Body of pancreas (tissue), 4 donors: ENCODE measurements at regions not wholly inside any gene's neighbourhood (a gene's known extent, or its start where the extent isn't known, plus 50 kb on each side); places are given as distances from the start of the nearest gene placed in this dataset.

Source experiments
- ATAC-seq: fragments of 150-250 bp; one replicate; pipeline ENCODE4 v1.9.1; 2016
- DNase-seq, 4 donors: peaks; one replicate each; pipeline ENCODE4 v3.0.0-alpha.2; 2019
- H3K27ac ChIP-seq, 4 donors: fragments of 200-600 bp; sonication (generic); 1 replicate in 3 of 4; 2 replicates in 1 of 4; pipeline versions ENCODE4 v1.5.1 to v1.6.1; 2016 to 2019; ENCODE audit warnings: mild to moderate bottlenecking in 1 of 4, mixed read lengths in 1 of 4, moderate library complexity in 1 of 4
- H3K27me3 ChIP-seq, 2 donors: fragments of 200-600 bp; sonication (generic); one replicate each; pipeline ENCODE4 v1.6.0; 2016; ENCODE audit warnings: mild to moderate bottlenecking in 1 of 2
- H3K36me3 ChIP-seq, 2 donors: fragments of 200-600 bp; sonication (generic); replicated peaks in 1 of 2; 2 replicates each; pipeline ENCODE4 v1.5.1; 2016; ENCODE audit warnings: low read depth in 2 of 2; ENCODE audit not compliant: insufficient read depth in 1 of 2
- H3K4me1 ChIP-seq: fragments of 200-600 bp; sonication (generic); one replicate; pipeline ENCODE4 v1.6.0; 2016
- H3K4me3 ChIP-seq, 2 donors: fragments of 200-600 bp; sonication (generic); 1 replicate in 1 of 2; 2 replicates in 1 of 2; pipeline ENCODE4 v1.5.1; 2016 to 2019
- H3K9me3 ChIP-seq, 3 donors: fragments of 200-600 bp; sonication (generic); 1 replicate in 2 of 3; 2 replicates in 1 of 3; pipeline ENCODE4 v1.5.1; 2016
- POLR2A ChIP-seq, 3 donors: fragments of 450-650 bp; IDR thresholded peaks; one replicate each; pipeline ENCODE4 v1.6.1; 2016; ENCODE audit warnings: antibody characterized with exemption in 3 of 3, mild to moderate bottlenecking in 2 of 3
- WGBS, 2 donors: methylation state at CpG; one replicate each; pipeline ENCODE4 v1.1.5; 2017; 5-methylcytosine and 5-hydroxymethylcytosine counted together
- intact Hi-C: fragments of 100-400 bp; cut with DNase I; formaldehyde crosslinking; loops from one replicate; pipeline ENCODE4 v1.15.1; 2023
- TF ChIP-seq, protein P1 (sequence below), 7 experiments: fragments of 450-650 bp in 4 of 7; fragments of 200-600 bp in 3 of 7; sonication (generic) in 3 of 7; IDR thresholded peaks; one replicate each; pipeline ENCODE4 v1.5.1; 2016 to 2019; ENCODE audit warnings: antibody characterized with exemption in 7 of 7

DNA sequence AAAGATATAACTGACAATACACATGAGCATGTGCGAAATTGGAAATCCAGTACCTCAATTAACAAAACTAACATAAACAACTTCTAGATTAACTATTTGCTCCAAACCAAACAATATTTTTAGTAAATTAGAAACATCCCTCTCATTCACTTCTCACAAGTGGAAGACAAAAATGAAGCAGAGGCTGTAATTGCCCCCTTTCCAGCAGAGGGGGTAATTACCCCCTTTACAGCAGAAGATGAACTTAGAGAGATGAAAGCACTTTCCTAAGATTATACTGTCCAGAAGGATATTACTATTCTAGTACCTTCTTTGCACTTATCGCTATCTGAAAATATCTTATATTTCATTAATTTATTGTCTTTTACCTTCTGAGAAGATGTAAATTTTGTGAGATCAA lies 1025.2 kb downstream of the FSCB start:
- TF ChIP-seq, protein P1, sequence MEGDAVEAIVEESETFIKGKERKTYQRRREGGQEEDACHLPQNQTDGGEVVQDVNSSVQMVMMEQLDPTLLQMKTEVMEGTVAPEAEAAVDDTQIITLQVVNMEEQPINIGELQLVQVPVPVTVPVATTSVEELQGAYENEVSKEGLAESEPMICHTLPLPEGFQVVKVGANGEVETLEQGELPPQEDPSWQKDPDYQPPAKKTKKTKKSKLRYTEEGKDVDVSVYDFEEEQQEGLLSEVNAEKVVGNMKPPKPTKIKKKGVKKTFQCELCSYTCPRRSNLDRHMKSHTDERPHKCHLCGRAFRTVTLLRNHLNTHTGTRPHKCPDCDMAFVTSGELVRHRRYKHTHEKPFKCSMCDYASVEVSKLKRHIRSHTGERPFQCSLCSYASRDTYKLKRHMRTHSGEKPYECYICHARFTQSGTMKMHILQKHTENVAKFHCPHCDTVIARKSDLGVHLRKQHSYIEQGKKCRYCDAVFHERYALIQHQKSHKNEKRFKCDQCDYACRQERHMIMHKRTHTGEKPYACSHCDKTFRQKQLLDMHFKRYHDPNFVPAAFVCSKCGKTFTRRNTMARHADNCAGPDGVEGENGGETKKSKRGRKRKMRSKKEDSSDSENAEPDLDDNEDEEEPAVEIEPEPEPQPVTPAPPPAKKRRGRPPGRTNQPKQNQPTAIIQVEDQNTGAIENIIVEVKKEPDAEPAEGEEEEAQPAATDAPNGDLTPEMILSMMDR (IDR thresholded peaks at IDR 0.05): no peak
- H3K27ac ChIP-seq: no peak overlapping the region
- 90 to 96% methylated on average over 2 of the region's 2 CpGs for WGBS, 2 donors
- no peaks in the 10 kb centered on the region for H3K27me3 ChIP-seq
- intact Hi-C loops: no loop called here
- H3K4me3 ChIP-seq: no peak overlapping the region
- no peaks in the 10 kb centered on the region for H3K36me3 ChIP-seq
- no peak for DNase-seq
- no peaks in the 10 kb centered on the region for H3K4me1 ChIP-seq
- ATAC-seq: no peak
- H3K9me3 ChIP-seq: no peaks in the 10 kb centered on the region

GRCh38 chr14:43480976-43481375 lies 1026.1 kb downstream of the FSCB start:
- Histone ChIP-seq H3K4me1 (no peaks in the 10 kb centered on the region), H3K36me3 (no peaks in the 10 kb centered on the region), H3K27me3 (no peaks in the 10 kb centered on the region), H3K9me3 (no peaks in the 10 kb centered on the region), H3K27ac (no peak overlapping the region), H3K4me3 (no peak overlapping the region)
- 87 to 93% methylated on average over 1 of the region's 1 CpG for WGBS, 2 donors
- no peak for TF ChIP-seq POLR2A (IDR thresholded peaks at IDR 0.05)
- TF ChIP-seq, protein P1 (IDR thresholded peaks at IDR 0.05): no peak
- ATAC-seq (no peak), DNase-seq (no peak)
- intact Hi-C loops: no loop called here

DNA sequence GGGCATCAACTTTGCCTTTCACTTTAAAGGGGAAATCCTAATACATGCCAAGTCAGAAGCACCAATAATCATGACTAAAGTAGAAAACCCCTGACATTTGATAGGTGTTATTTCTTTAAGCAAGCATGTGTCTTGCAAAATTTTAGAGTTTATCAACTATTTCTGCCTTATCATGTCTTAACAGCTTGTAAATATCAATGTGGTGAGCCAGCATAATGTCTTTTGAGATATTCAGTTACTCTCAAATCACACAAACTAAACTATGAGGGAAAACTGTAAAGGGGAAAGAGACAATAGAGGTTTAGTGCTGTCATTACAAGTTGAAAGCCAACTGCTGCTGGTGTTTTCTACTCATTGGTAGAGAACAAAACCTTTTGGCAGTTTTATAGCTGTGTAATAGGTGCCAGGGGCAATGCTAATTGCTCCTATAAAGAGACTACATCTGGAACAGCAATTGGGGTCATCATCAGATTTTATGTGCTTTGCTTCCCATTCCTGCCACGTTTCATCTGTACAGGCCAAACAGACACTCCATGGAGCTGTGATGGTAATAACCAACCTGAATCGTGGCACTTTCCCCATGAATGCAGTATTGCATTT lies 1027.4 kb downstream of the FSCB start:
- 52 to 71% methylated on average over 2 of the region's 2 CpGs for WGBS, 2 donors
- H3K4me3 ChIP-seq: no peak overlapping the region
- no peak for ATAC-seq
- H3K27me3 ChIP-seq: no peaks in the 10 kb centered on the region
- H3K4me1 ChIP-seq: no peaks in the 10 kb centered on the region
- H3K27ac ChIP-seq: no peak overlapping the region
- no peaks in the 10 kb centered on the region for H3K36me3 ChIP-seq
- TF ChIP-seq, protein P1 (IDR thresholded peaks at IDR 0.05): no peak
- TF ChIP-seq POLR2A (IDR thresholded peaks at IDR 0.05): no peak
- no peak for DNase-seq
- intact Hi-C loops: no loop called here
- H3K9me3 ChIP-seq: no peaks in the 10 kb centered on the region

GRCh38 chr14:43476822-43477221 lies 1030.3 kb downstream of the FSCB start:
- ATAC-seq: no peak
- intact Hi-C loops: no loop called here
- Histone ChIP-seq H3K9me3 (no peaks in the 10 kb centered on the region), H3K36me3 (no peaks in the 10 kb centered on the region), H3K4me1 (no peaks in the 10 kb centered on the region), H3K4me3 (no peak overlapping the region), H3K27ac (no peak overlapping the region), H3K27me3 (no peaks in the 10 kb centered on the region)
- WGBS, 2 donors: 66 to 72% methylated on average over 2 of the region's 2 CpGs
- TF ChIP-seq, protein P1 (IDR thresholded peaks at IDR 0.05): no peak
- TF ChIP-seq POLR2A (IDR thresholded peaks at IDR 0.05): no peak
- no peak for DNase-seq

- intact Hi-C loops: no loop called here
- no peaks in the 10 kb centered on the region for H3K4me1 ChIP-seq
- H3K36me3 ChIP-seq: no peaks in the 10 kb centered on the region
- no peak for ATAC-seq
- no peaks in the 10 kb centered on the region for H3K9me3 ChIP-seq
- TF ChIP-seq POLR2A (IDR thresholded peaks at IDR 0.05): no peak
- TF ChIP-seq, protein P1 (IDR thresholded peaks at IDR 0.05): no peak
- DNase-seq: no peak
- H3K27me3 ChIP-seq: no peaks in the 10 kb centered on the region
- H3K4me3 ChIP-seq: no peak overlapping the region
- H3K27ac ChIP-seq: no peak overlapping the region
Observed at GRCh38 chr14:43475757-43476156, 1031.3 kb downstream of the FSCB start.
